ENCODE measurements at regions not wholly inside any gene's neighbourhood (a gene's known extent, or its start where the extent isn't known, plus 50 kb on each side); places are given as distances from the start of the nearest gene placed in this dataset.

GRCh38 chr3:102095383-102095782 is 246.1 kb downstream of the NFKBIZ start:
- TF ChIP-seq CTCF (IDR thresholded peaks at IDR 0.05 in 2 of 3, conservative IDR thresholded peaks at IDR 0.05 in 1 of 3; ENCODE audit: borderline replicate concordance in 1 of 3, insufficient read depth in 1 of 3, low read depth in 2 of 3, low read length in 2 of 3), result no peak
- no peak for TF ChIP-seq EZH2 (IDR thresholded peaks at IDR 0.05)
- no peak for TF ChIP-seq FOSL1 (IDR thresholded peaks at IDR 0.05; ENCODE audit: low read depth)
- no peak for TF ChIP-seq POLR2AphosphoS5 (IDR thresholded peaks at IDR 0.05; ENCODE audit: low read depth, low read length)
- no peak for TF ChIP-seq ZFX (IDR thresholded peaks at IDR 0.05)
- no peak for TF ChIP-seq RAD21 (IDR thresholded peaks at IDR 0.05; ENCODE audit: low read depth)
- TF ChIP-seq EZH2phosphoT487 (IDR thresholded peaks at IDR 0.05; ENCODE audit: borderline replicate concordance), result no peak
- no peak for TF ChIP-seq ATF3 (IDR thresholded peaks at IDR 0.05)
- TF ChIP-seq POLR2A (IDR thresholded peaks at IDR 0.05; ENCODE audit: borderline replicate concordance, extremely low read depth, insufficient read depth, insufficient read length), result no peak
- TF ChIP-seq SIN3A (IDR thresholded peaks at IDR 0.05; ENCODE audit: low read depth), result no peak
- TF ChIP-seq EGR1 (IDR thresholded peaks at IDR 0.05; ENCODE audit: low read depth), result no peak
- TF ChIP-seq ZBTB33 (IDR thresholded peaks at IDR 0.05; ENCODE audit: extremely low read depth, insufficient replicate concordance, low read length), result no peak
- TF ChIP-seq, protein P1, sequence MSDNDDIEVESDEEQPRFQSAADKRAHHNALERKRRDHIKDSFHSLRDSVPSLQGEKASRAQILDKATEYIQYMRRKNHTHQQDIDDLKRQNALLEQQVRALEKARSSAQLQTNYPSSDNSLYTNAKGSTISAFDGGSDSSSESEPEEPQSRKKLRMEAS (IDR thresholded peaks at IDR 0.05), result no peak
- TF ChIP-seq SRF (IDR thresholded peaks at IDR 0.05; ENCODE audit: low read depth), result no peak

Measured in HCT116 (cell line).